Cardiac muscle cell (in vitro differentiated cells and primary cell): ENCODE measurements at regions not wholly inside any gene's neighbourhood (a gene's known extent, or its start where the extent isn't known, plus 50 kb on each side); places are given as distances from the start of the nearest gene placed in this dataset.

Experiments used
- DNase-seq, 2 donors: peaks; one replicate each; pipeline versions ENCODE4 v3.0.0 to v3.0.0-alpha.2; 2010 to 2017; ENCODE audit warnings: low read depth in 1 of 2, low spot score in 1 of 2
- H3K27ac ChIP-seq: fragments of 200-600 bp; sonication (generic); 2 replicates; pipeline ENCODE4 v1.5.1; 2016
- H3K27me3 ChIP-seq: fragments of 200-600 bp; sonication (generic); 2 replicates; pipeline ENCODE4 v1.6.0; 2016; ENCODE audit warnings: control low read depth
- H3K36me3 ChIP-seq: fragments of 200-600 bp; sonication (generic); 2 replicates; pipeline ENCODE4 v1.5.1; 2016; ENCODE audit warnings: control low read depth
- H3K4me1 ChIP-seq: fragments of 200-600 bp; sonication (generic); 2 replicates; pipeline ENCODE4 v1.8.1; 2017; ENCODE audit warnings: low read depth, mild to moderate bottlenecking, mixed run types
- H3K4me3 ChIP-seq: fragments of 200-600 bp; sonication (generic); 2 replicates; pipeline ENCODE4 v1.5.1; 2016; ENCODE audit warnings: mild to moderate bottlenecking
- H3K9me3 ChIP-seq: fragments of 200-600 bp; sonication (generic); 2 replicates; pipeline ENCODE4 v1.5.1; 2017; ENCODE audit warnings: low read depth, mild to moderate bottlenecking, control low read depth
- CTCF ChIP-seq: IDR thresholded peaks from 2 replicates; pipeline ENCODE4 v1.5.1; 2012; ENCODE audit warnings: low read depth, mild to moderate bottlenecking, low read length

DNA sequence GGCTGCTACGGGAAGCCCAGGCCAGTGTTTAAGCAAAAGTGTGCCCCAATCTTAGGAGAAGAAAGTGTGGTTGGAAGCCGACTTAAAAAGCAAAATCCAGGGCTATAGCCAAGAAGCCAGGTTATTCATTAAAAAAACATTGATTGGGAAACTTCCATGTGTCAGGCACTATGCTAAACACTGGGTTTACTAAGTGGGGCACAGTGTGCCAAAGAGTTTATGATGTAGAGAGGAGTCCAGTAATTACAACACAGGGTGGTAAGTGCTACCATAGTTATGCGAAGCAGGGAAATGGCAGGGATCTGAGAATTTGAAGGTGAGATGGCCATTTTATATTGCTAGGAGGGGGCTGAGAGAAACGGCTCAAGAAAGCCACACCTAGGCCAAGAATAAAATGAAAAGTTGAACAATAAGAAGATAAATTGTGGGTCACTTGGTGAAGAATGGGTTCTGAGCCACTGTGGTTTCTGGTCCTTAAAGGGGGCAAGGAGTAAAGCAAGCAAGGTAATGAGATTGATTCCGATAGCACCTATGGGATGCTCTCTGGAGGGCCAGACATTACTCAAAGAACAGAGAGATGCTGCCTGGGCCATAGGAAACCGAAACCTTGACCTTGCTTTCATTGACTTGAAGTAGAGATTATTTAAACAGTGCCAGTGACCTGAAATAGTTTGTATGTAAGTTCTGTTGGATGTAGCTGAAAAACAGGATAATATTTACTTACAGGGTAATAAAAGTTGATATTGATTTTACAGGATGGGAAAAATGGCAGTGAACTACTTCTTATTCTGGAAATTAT is 177.8 kb downstream of the GIPC2 start:
- Histone ChIP-seq H3K9me3 (no peaks in the 10 kb centered on the region), H3K4me1 (no peaks in the 10 kb centered on the region), H3K27ac (no peak overlapping the region), H3K27me3 (no peaks in the 10 kb centered on the region), H3K4me3 (no peak overlapping the region), H3K36me3 (no peaks in the 10 kb centered on the region)
- TF ChIP-seq CTCF = no peak
- DNase-seq = peak in 1 of 2 donors; percentile 49

- Histone ChIP-seq H3K4me3 (no peak overlapping the region), H3K27ac (no peak overlapping the region), H3K9me3 (no peaks in the 10 kb centered on the region), H3K27me3 (no peaks in the 10 kb centered on the region), H3K4me1 (no peaks in the 10 kb centered on the region), H3K36me3 (no peaks in the 10 kb centered on the region)
- no peak for DNase-seq
- TF ChIP-seq CTCF = no peak
These were observed 178.6 kb downstream of the GIPC2 start for GRCh38 chr1:78224246-78224785.

GRCh38 chr1:78224861-78225552 is 179.2 kb downstream of the GIPC2 start:
- Histone ChIP-seq H3K36me3 (no peaks in the 10 kb centered on the region), H3K27me3 (no peaks in the 10 kb centered on the region), H3K4me3 (no peak overlapping the region), H3K4me1 (no peaks in the 10 kb centered on the region), H3K9me3 (no peaks in the 10 kb centered on the region), H3K27ac (no peak overlapping the region)
- no peak for TF ChIP-seq CTCF
- no peak for DNase-seq

- no peak for TF ChIP-seq CTCF
- H3K36me3 ChIP-seq = no peaks in the 10 kb centered on the region
- H3K27me3 ChIP-seq = peaks cover 6% of the 10 kb centered on the region
These were observed 181.0 kb downstream of the GIPC2 start for GRCh38 chr1:78226784-78227183.

GRCh38 chr1:78227705-78228635 is 182.2 kb downstream of the GIPC2 start:
- Histone ChIP-seq H3K27ac (no peak overlapping the region), H3K27me3 (peaks cover 17% of the 10 kb centered on the region), H3K9me3 (no peaks in the 10 kb centered on the region), H3K4me3 (no peak overlapping the region), H3K36me3 (no peaks in the 10 kb centered on the region), H3K4me1 (no peaks in the 10 kb centered on the region)
- DNase-seq = no peak
- no peak for TF ChIP-seq CTCF

More at GRCh38 chr1:78226784-78227183, 181.0 kb downstream of the GIPC2 start:
- Histone ChIP-seq H3K27ac (no peak overlapping the region), H3K4me1 (no peaks in the 10 kb centered on the region), H3K4me3 (no peak overlapping the region), H3K9me3 (no peaks in the 10 kb centered on the region)
- no peak for DNase-seq
